Keratinocyte (primary cell): ENCODE measurements at regions not wholly inside any gene's neighbourhood (a gene's known extent, or its start where the extent isn't known, plus 50 kb on each side); places are given as distances from the start of the nearest gene placed in this dataset.

Experiments
- DNase-seq: peaks from one replicate; pipeline ENCODE4 v3.0.0-alpha.2; 2011; ENCODE audit warnings: low read depth, missing footprints, low spot score
- FAIRE-seq: peaks from 2 replicates; lab custom pipeline; 2011; peaks lifted over from hg19 to GRCh38; lab: Jason Lieb, UNC
- H2AFZ ChIP-seq: 2 replicates; pipeline ENCODE4 v1.6.0; 2012; ENCODE audit warnings: low read length, control low read depth, inconsistent platforms; ENCODE audit not compliant: control insufficient read depth
- H3K27ac ChIP-seq: 2 replicates; pipeline ENCODE4 v1.5.1; 2011; ENCODE audit warnings: low read length; ENCODE audit not compliant: control insufficient read depth, insufficient read depth
- H3K27me3 ChIP-seq: 3 replicates; pipeline ENCODE4 v1.6.0; 2011; ENCODE audit warnings: low read length; ENCODE audit not compliant: control insufficient read depth, insufficient read depth; ENCODE audit errors: extremely low read depth
- H3K36me3 ChIP-seq, 2 experiments: 2 replicates in 1 of 2; 3 replicates in 1 of 2; pipeline ENCODE4 v1.5.1; 2011; ENCODE audit warnings: low read length in 2 of 2, mild to moderate bottlenecking in 1 of 2; ENCODE audit not compliant: control insufficient read depth in 2 of 2, insufficient read depth in 2 of 2; ENCODE audit errors: extremely low read depth in 1 of 2
- H3K4me1 ChIP-seq: 3 replicates; pipeline ENCODE4 v1.5.1; 2011; ENCODE audit warnings: low read length; ENCODE audit not compliant: control insufficient read depth, insufficient read depth; ENCODE audit errors: extremely low read depth
- H3K4me2 ChIP-seq: 3 replicates; pipeline ENCODE4 v1.6.0; 2011; ENCODE audit warnings: low read depth, low read length; ENCODE audit not compliant: control insufficient read depth, insufficient read depth; ENCODE audit errors: extremely low read depth
- H3K4me3 ChIP-seq, 3 experiments: fragments of 200-600 bp in 1 of 3; sonication (generic) in 1 of 3; 2 replicates in 2 of 3; 3 replicates in 1 of 3; pipeline ENCODE4 v1.5.1; 2011 to 2016; ENCODE audit warnings: low read length in 3 of 3, mild to moderate bottlenecking in 3 of 3, control low read depth in 2 of 3, inconsistent platforms in 1 of 3, low read depth in 1 of 3, mixed read lengths in 1 of 3, mixed run types in 1 of 3, moderate library complexity in 1 of 3; ENCODE audit not compliant: control insufficient read depth in 2 of 3, insufficient read depth in 2 of 3; ENCODE audit errors: extremely low read depth in 1 of 3
- H3K79me2 ChIP-seq: 2 replicates; pipeline ENCODE4 v1.6.0; 2012; ENCODE audit warnings: low read length; ENCODE audit not compliant: control insufficient read depth, insufficient read depth
- H3K9ac ChIP-seq: 3 replicates; pipeline ENCODE4 v1.6.0; 2011; ENCODE audit warnings: low read length; ENCODE audit not compliant: control insufficient read depth, insufficient read depth; ENCODE audit errors: extremely low read depth
- H3K9me1 ChIP-seq: 3 replicates; pipeline ENCODE4 v1.6.0; 2011; ENCODE audit warnings: low read length; ENCODE audit not compliant: control insufficient read depth, insufficient read depth; ENCODE audit errors: extremely low read depth
- H3K9me3 ChIP-seq: 2 replicates; pipeline ENCODE4 v1.5.1; 2012; ENCODE audit warnings: low read depth, low read length; ENCODE audit not compliant: control insufficient read depth
- H4K20me1 ChIP-seq: 3 replicates; pipeline ENCODE4 v1.6.0; 2011; ENCODE audit warnings: low read length; ENCODE audit not compliant: control insufficient read depth, insufficient read depth; ENCODE audit errors: extremely low read depth
- EZH2 ChIP-seq: IDR thresholded peaks from one replicate; pipeline ENCODE4 v1.6.1; 2012; ENCODE audit warnings: inconsistent platforms, mild to moderate bottlenecking, low read length, moderate library complexity
- dilution Hi-C: fragments of 300-500 bp; cut with MboI; formaldehyde crosslinking; loops from one replicate; pipeline ENCODE4 v1.7.0; 2020; ENCODE audit warnings: low sequenced_read_pairs; ENCODE audit not compliant: extremely low pct_ligation_motif_present
- TF ChIP-seq, protein P1 (sequence below), 3 experiments: IDR thresholded peaks in 1 of 3; conservative IDR thresholded peaks in 1 of 3; optimal IDR thresholded peaks in 1 of 3; 2 replicates in 2 of 3; 3 replicates in 1 of 3; pipeline versions ENCODE3 to v1.5.1; 2011; ENCODE audit warnings: low read length in 3 of 3, mild to moderate bottlenecking in 3 of 3, moderate library complexity in 2 of 3, control low read depth in 1 of 3, inconsistent platforms in 1 of 3; ENCODE audit not compliant: insufficient read depth in 2 of 3; ENCODE audit errors: extremely low read depth in 1 of 3

- no peaks in the 10 kb centered on the region for H3K9me1 ChIP-seq
- no peak for FAIRE-seq
- no peak overlapping the region for H3K4me2 ChIP-seq
- no peaks in the 10 kb centered on the region for H4K20me1 ChIP-seq
- TF ChIP-seq EZH2: no peak
- TF ChIP-seq, protein P1, sequence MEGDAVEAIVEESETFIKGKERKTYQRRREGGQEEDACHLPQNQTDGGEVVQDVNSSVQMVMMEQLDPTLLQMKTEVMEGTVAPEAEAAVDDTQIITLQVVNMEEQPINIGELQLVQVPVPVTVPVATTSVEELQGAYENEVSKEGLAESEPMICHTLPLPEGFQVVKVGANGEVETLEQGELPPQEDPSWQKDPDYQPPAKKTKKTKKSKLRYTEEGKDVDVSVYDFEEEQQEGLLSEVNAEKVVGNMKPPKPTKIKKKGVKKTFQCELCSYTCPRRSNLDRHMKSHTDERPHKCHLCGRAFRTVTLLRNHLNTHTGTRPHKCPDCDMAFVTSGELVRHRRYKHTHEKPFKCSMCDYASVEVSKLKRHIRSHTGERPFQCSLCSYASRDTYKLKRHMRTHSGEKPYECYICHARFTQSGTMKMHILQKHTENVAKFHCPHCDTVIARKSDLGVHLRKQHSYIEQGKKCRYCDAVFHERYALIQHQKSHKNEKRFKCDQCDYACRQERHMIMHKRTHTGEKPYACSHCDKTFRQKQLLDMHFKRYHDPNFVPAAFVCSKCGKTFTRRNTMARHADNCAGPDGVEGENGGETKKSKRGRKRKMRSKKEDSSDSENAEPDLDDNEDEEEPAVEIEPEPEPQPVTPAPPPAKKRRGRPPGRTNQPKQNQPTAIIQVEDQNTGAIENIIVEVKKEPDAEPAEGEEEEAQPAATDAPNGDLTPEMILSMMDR (optimal IDR thresholded peaks at IDR 0.05 in 1 of 3, IDR thresholded peaks at IDR 0.05 in 1 of 3, conservative IDR thresholded peaks at IDR 0.05 in 1 of 3; ENCODE audit: extremely low read depth in 1 of 3, insufficient read depth in 2 of 3, low read length in 3 of 3): no peak
- no peaks in the 10 kb centered on the region for H3K79me2 ChIP-seq
- peaks cover 2% of the 10 kb centered on the region for H3K9me3 ChIP-seq
- H3K4me3 ChIP-seq: no peak overlapping the region
- no peak overlapping the region for H3K27ac ChIP-seq
- H3K9ac ChIP-seq: no peak overlapping the region
- no peaks in the 10 kb centered on the region for H3K4me1 ChIP-seq
- H2AFZ ChIP-seq: no peak overlapping the region
- H3K36me3 ChIP-seq: no peaks in the 10 kb centered on the region
- H3K27me3 ChIP-seq: no peaks in the 10 kb centered on the region
- dilution Hi-C loops: no loop called here
- no peak for DNase-seq
Observed at GRCh38 chr11:69360606-69361005, 66.7 kb downstream of the MYEOV start.

- no peaks in the 10 kb centered on the region for H3K4me1 ChIP-seq
- no peaks in the 10 kb centered on the region for H4K20me1 ChIP-seq
- no peaks in the 10 kb centered on the region for H3K9me1 ChIP-seq
- H3K79me2 ChIP-seq: no peaks in the 10 kb centered on the region
- TF ChIP-seq, protein P1 (optimal IDR thresholded peaks at IDR 0.05 in 1 of 3, IDR thresholded peaks at IDR 0.05 in 1 of 3, conservative IDR thresholded peaks at IDR 0.05 in 1 of 3; ENCODE audit: extremely low read depth in 1 of 3, insufficient read depth in 2 of 3, low read length in 3 of 3): no peak
- TF ChIP-seq EZH2: no peak
- no peak for DNase-seq
- no peak overlapping the region for H2AFZ ChIP-seq
- no peaks in the 10 kb centered on the region for H3K27me3 ChIP-seq
- no peak overlapping the region for H3K9ac ChIP-seq
- dilution Hi-C loops: no loop called here
- no peak overlapping the region for H3K4me3 ChIP-seq
- no peak for FAIRE-seq
- H3K4me2 ChIP-seq: no peak overlapping the region
- H3K36me3 ChIP-seq: no peaks in the 10 kb centered on the region
- peaks cover 2% of the 10 kb centered on the region for H3K9me3 ChIP-seq
- no peak overlapping the region for H3K27ac ChIP-seq
Observed at GRCh38 chr11:69361048-69361447, 67.1 kb downstream of the MYEOV start.
